Fibroblast of villous mesenchyme (primary cell): ENCODE measurements at regions not wholly inside any gene's neighbourhood (a gene's known extent, or its start where the extent isn't known, plus 50 kb on each side); places are given as distances from the start of the nearest gene placed in this dataset.

ENCODE experiments used
- DNase-seq: peaks from one replicate; pipeline ENCODE4 v3.0.0-alpha.2; 2010; ENCODE audit warnings: low read depth
- H3K4me3 ChIP-seq: 2 replicates; pipeline ENCODE4 v1.5.1; 2011; ENCODE audit warnings: low read depth, mild to moderate bottlenecking, low read length
- CTCF ChIP-seq: IDR thresholded peaks from 2 replicates; pipeline ENCODE4 v1.5.1; 2012; ENCODE audit warnings: low read depth, mild to moderate bottlenecking, low read length; ENCODE audit not compliant: insufficient read depth

- no peak overlapping the region for H3K4me3 ChIP-seq
- no peak for DNase-seq
- no peak for TF ChIP-seq CTCF
Measured at GRCh38 chr3:10667269-10667668, 148.8 kb upstream of the SLC6A11 start.

- TF ChIP-seq CTCF = no peak
- no peak for DNase-seq
- H3K4me3 ChIP-seq = no peak overlapping the region
Measured at GRCh38 chr3:10667901-10668476, 148.0 kb upstream of the SLC6A11 start.

GRCh38 chr3:10669490-10670048 is 146.5 kb upstream of the SLC6A11 start:
- no peak overlapping the region for H3K4me3 ChIP-seq
- TF ChIP-seq CTCF = no peak
- no peak for DNase-seq

GRCh38 chr3:10672422-10672821 is 143.6 kb upstream of the SLC6A11 start:
- no peak for TF ChIP-seq CTCF
- peak; percentile 5 for DNase-seq
- H3K4me3 ChIP-seq = no peak overlapping the region

GRCh38 chr3:10674578-10674977 is 141.4 kb upstream of the SLC6A11 start:
- H3K4me3 ChIP-seq = no peak overlapping the region
- no peak for DNase-seq
- TF ChIP-seq CTCF = no peak

GRCh38 chr3:10676905-10677304 is 139.1 kb upstream of the SLC6A11 start:
- no peak for DNase-seq
- TF ChIP-seq CTCF = no peak

More at GRCh38 chr3:10676905-10677304, 139.1 kb upstream of the SLC6A11 start:
- H3K4me3 ChIP-seq = no peak overlapping the region
